CD4-positive, alpha-beta T cell (primary cell): ENCODE measurements at regions not wholly inside any gene's neighbourhood (a gene's known extent, or its start where the extent isn't known, plus 50 kb on each side); places are given as distances from the start of the nearest gene placed in this dataset.
"Not testable (repeated sequence)": the region's sequence is repeated elsewhere in the genome, so short reads cannot be mapped to it uniquely, and the experiment has no call there.

Experiments
- ATAC-seq: fragments of 200-7000 bp; cut with Tn5 transposase; one replicate; pipeline ENCODE4 v1.10.0; 2022; ENCODE audit warnings: mild to moderate bottlenecking; ENCODE audit not compliant: poor library complexity
- CTCF ChIA-PET: fragments of 350-600 bp; sonication (Branson Sonifier 250); formaldehyde crosslinking; loops from one replicate; lab custom pipeline; 2021; ENCODE audit warnings: antibody characterized with exemption, inconsistent platforms; lab: Charles Lee
- POLR2A ChIA-PET: fragments of 350-600 bp; sonication (Branson Sonifier 250); formaldehyde crosslinking; loops from one replicate; lab custom pipeline; 2021; ENCODE audit warnings: antibody characterized with exemption, inconsistent platforms; lab: Charles Lee
- DNase-seq, 14 experiments: peaks; one replicate each; pipeline ENCODE4 v3.0.0-alpha.2; 2013 to 2020; ENCODE audit warnings: mixed read lengths in 2 of 14
- H3K27ac ChIP-seq, 2 donors: one replicate each; pipeline versions ENCODE4 v1.5.1 to v1.7.0; 2013; ENCODE audit warnings: low read length in 2 of 2, low read depth in 1 of 2, mild to moderate bottlenecking in 1 of 2
- H3K27me3 ChIP-seq, 2 experiments: 1 replicate in 1 of 2; 2 replicates in 1 of 2; pipeline versions ENCODE4 v1.6.1 to v1.7.0; 2013; ENCODE audit warnings: low read length in 2 of 2, control low read depth in 1 of 2, mild to moderate bottlenecking in 1 of 2, moderate library complexity in 1 of 2; ENCODE audit not compliant: insufficient read depth in 2 of 2, control insufficient read depth in 1 of 2
- H3K36me3 ChIP-seq: one replicate; pipeline ENCODE4 v1.6.1; 2013; ENCODE audit warnings: low read length, control low read depth; ENCODE audit not compliant: insufficient read depth
- H3K4me1 ChIP-seq: one replicate; pipeline ENCODE4 v1.6.1; 2013; ENCODE audit warnings: low read length, control low read depth; ENCODE audit not compliant: insufficient read depth
- H3K4me3 ChIP-seq: one replicate; pipeline ENCODE4 v1.5.1; 2013; ENCODE audit warnings: mild to moderate bottlenecking, low read length, moderate library complexity
- H3K9me3 ChIP-seq, 2 experiments: 1 replicate in 1 of 2; 2 replicates in 1 of 2; pipeline versions ENCODE4 v1.6.1 to v1.7.0; 2013; ENCODE audit warnings: low read length in 2 of 2, mild to moderate bottlenecking in 2 of 2, control low read depth in 1 of 2, moderate library complexity in 1 of 2; ENCODE audit not compliant: control insufficient read depth in 1 of 2, insufficient read depth in 1 of 2
- H3K27ac Mint-ChIP-seq: one replicate; pipeline ENCODE4 v1.8.0; 2020; ENCODE audit warnings: mixed read lengths
- H3K27me3 Mint-ChIP-seq: one replicate; pipeline ENCODE4 v1.8.0; 2021; ENCODE audit warnings: mixed read lengths
- H3K36me3 Mint-ChIP-seq: one replicate; pipeline ENCODE4 v1.8.0; 2021; ENCODE audit warnings: low read depth, mixed read lengths
- H3K4me1 Mint-ChIP-seq: one replicate; pipeline ENCODE4 v1.8.0; 2021; ENCODE audit warnings: low read depth, mixed read lengths
- H3K4me3 Mint-ChIP-seq: one replicate; pipeline ENCODE4 v1.8.0; 2020; ENCODE audit warnings: mild to moderate bottlenecking, mixed read lengths
- H3K9me3 Mint-ChIP-seq: one replicate; pipeline ENCODE4 v1.8.0; 2020; ENCODE audit warnings: mixed read lengths
- intact Hi-C, 2 experiments: fragments of 100-400 bp; cut with DNase I in 1 of 2; cut with micrococcal nuclease in 1 of 2; formaldehyde crosslinking; loops; one replicate each; pipeline versions ENCODE4 v1.15.1 to v1.9.0; 2023 to 2025; cut with DNase I, micrococcal nuclease
- TF ChIP-seq, protein P1 (sequence below): fragments of 200-600 bp; IDR thresholded peaks from one replicate; pipeline ENCODE4 v1.8.0; 2022; ENCODE audit warnings: antibody characterized with exemption, mild to moderate bottlenecking

DNA sequence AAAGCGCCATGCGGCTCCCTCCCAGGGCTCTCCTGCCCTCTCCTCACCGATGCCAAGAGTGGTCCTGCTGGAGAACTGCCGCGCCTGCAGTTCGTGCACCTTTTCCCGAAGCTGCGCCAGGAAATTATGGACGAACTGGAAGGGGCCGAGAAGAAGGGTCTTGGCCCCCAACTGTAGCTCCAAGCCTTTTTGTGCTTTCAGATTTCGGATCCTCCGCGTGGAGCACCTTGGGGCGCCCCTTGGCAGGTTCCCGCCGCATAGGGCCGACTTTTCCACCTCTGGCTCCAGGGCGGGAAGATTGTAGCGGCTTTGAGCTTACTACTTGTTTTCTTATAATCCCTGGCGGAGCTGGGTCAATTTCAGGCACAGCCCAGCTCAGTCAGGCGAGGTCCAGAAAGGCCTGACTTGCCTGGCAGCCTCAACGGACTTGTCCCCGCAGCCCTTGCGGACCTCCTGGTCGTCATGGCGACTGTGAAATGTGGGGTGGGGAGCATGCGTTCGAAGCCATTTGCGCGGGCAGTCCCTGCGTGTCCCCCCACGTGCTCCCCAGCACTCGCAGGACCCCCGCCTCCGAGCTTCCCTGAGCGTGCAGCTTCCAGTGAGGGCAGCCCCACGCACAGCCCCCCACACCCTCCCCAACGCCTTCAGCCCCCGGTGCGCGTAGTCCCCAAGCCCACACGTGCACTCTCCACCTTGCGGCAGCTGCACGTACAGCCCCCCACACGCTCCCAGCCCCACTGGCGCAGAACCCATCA, 129.9 kb downstream of the KBTBD2 start:
- ATAC-seq (no peak), DNase-seq (peak in 1 of 14 experiments; percentile 8)
- H3K27me3 ChIP-seq = peaks cover 25 to 42% of the 10 kb centered on the region in 2 experiments
- peaks cover 3% of the 10 kb centered on the region for H3K4me1 ChIP-seq
- peaks cover 0 to 11% of the 10 kb centered on the region in 2 experiments for H3K9me3 ChIP-seq
- ChIA-PET POLR2A (no interaction called here), CTCF (no interaction called here)
- peaks cover 11% of the 10 kb centered on the region for H3K4me1 Mint-ChIP-seq
- H3K27ac Mint-ChIP-seq = no peak overlapping the region
- TF ChIP-seq, protein P1, sequence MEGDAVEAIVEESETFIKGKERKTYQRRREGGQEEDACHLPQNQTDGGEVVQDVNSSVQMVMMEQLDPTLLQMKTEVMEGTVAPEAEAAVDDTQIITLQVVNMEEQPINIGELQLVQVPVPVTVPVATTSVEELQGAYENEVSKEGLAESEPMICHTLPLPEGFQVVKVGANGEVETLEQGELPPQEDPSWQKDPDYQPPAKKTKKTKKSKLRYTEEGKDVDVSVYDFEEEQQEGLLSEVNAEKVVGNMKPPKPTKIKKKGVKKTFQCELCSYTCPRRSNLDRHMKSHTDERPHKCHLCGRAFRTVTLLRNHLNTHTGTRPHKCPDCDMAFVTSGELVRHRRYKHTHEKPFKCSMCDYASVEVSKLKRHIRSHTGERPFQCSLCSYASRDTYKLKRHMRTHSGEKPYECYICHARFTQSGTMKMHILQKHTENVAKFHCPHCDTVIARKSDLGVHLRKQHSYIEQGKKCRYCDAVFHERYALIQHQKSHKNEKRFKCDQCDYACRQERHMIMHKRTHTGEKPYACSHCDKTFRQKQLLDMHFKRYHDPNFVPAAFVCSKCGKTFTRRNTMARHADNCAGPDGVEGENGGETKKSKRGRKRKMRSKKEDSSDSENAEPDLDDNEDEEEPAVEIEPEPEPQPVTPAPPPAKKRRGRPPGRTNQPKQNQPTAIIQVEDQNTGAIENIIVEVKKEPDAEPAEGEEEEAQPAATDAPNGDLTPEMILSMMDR = no peak
- no peaks in the 10 kb centered on the region for H3K36me3 ChIP-seq
- intact Hi-C loops = loop anchor here (10.0 kb wide), 2 partner anchors 183 to 1133 kb away; no protein-coding TSS in a partner anchor
- H3K27ac ChIP-seq = no peak overlapping the region
- no peak overlapping the region for H3K4me3 Mint-ChIP-seq
- peaks cover 73% of the 10 kb centered on the region for H3K27me3 Mint-ChIP-seq
- no peak overlapping the region for H3K4me3 ChIP-seq
- no peaks in the 10 kb centered on the region for H3K9me3 Mint-ChIP-seq
- no peaks in the 10 kb centered on the region for H3K36me3 Mint-ChIP-seq

DNA sequence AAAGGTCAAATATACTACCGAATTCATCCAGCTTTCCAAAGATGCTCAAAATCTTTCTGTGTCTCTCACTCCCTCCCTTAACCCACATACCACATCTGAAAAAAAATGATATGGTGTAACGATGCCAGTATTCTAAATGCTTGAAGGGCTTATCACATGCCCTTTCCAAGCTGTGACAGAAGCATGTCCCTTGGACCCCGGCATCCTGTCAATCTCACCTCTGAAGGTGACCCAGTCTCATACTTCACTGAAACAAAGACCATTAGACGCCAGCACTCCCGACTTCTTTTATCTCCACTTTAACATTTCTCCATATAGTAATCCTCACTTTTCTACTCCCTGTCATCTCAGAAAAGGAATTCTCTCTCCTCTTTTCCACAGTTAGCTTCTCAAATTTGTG, 130.8 kb downstream of the KBTBD2 start:
- H3K4me3 Mint-ChIP-seq, H3K9me3 Mint-ChIP-seq, H3K36me3 ChIP-seq, H3K4me1 ChIP-seq, CTCF ChIA-PET, ATAC-seq, H3K27ac ChIP-seq, POLR2A ChIA-PET, H3K27ac Mint-ChIP-seq, DNase-seq, H3K4me3 ChIP-seq, H3K36me3 Mint-ChIP-seq: not testable (repeated sequence)
- Histone ChIP-seq H3K27me3 (peaks cover 25 to 42% of the 10 kb centered on the region in 2 experiments), H3K9me3 (peaks cover 0 to 11% of the 10 kb centered on the region in 2 experiments)
- peaks cover 67% of the 10 kb centered on the region for H3K27me3 Mint-ChIP-seq
- peaks cover 11% of the 10 kb centered on the region for H3K4me1 Mint-ChIP-seq
- intact Hi-C loops = loop anchor here (10.0 kb wide), 2 partner anchors 184 to 1134 kb away; no protein-coding TSS in a partner anchor

DNA sequence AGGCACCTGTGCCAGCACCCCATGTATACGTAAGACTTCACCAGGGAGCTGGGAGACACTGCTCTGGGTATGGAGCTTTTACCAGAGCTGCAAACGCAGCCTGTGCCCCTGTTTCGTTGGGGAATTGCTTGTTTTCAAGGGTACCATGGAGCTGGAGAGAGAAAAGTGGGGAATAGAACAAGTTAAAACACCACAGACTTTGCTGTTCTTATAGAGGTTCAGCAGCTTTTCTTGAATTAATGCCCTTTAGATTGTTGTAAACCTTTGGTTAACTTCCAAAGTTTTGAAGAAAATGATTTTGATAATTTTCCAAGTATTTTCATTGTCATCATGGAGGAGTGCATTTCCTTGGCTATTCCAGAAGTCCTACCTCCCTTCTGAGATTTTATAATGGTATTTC, 131.7 kb downstream of the KBTBD2 start:
- peaks cover 0 to 11% of the 10 kb centered on the region in 2 experiments for H3K9me3 ChIP-seq
- intact Hi-C loops = loop anchor here (10.0 kb wide), 2 partner anchors 185 to 1135 kb away; no protein-coding TSS in a partner anchor
- CTCF ChIA-PET = interaction anchor here (0.5 kb wide), 1 partner anchor 40 kb away, joined by 3 read pairs; no protein-coding TSS in a partner anchor
- Mint-ChIP-seq H3K27me3 (peaks cover 65% of the 10 kb centered on the region), H3K4me1 (peaks cover 11% of the 10 kb centered on the region)
- H3K27me3 ChIP-seq = peaks cover 25 to 37% of the 10 kb centered on the region in 2 experiments
- H3K36me3 ChIP-seq, H3K9me3 Mint-ChIP-seq, ATAC-seq, H3K27ac Mint-ChIP-seq, DNase-seq, POLR2A ChIA-PET, H3K36me3 Mint-ChIP-seq, H3K27ac ChIP-seq, H3K4me1 ChIP-seq, H3K4me3 ChIP-seq, H3K4me3 Mint-ChIP-seq: not testable (repeated sequence)

DNA sequence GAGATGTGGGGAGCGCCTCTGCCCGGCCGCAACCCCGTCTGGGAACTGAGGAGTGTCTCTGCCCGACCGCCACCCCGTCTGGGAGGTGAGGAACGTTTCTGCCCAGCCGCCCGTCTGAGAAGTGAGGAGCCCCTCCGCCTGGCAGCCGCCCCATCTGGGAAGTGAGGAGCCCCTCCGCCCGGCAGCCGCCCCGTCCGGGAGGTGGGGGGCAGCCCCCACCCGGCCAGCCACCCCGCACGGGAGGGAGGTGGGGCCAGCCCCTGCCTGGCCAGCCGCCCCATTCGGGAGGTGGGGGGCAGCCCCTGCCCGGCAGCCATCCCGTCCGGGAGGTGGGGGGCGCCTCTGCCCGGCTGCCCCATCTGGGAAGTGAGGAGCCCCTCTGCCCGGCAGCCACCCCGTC, 137.7 kb downstream of the KBTBD2 start:
- H3K36me3 Mint-ChIP-seq, ATAC-seq, H3K27ac Mint-ChIP-seq, H3K36me3 ChIP-seq, H3K4me1 ChIP-seq, H3K27me3 ChIP-seq, H3K27ac ChIP-seq, H3K4me3 ChIP-seq, H3K9me3 Mint-ChIP-seq, H3K9me3 ChIP-seq, CTCF ChIA-PET, POLR2A ChIA-PET, intact Hi-C loops, DNase-seq, H3K4me3 Mint-ChIP-seq, H3K4me1 Mint-ChIP-seq: not testable (repeated sequence)
- peaks cover 12% of the 10 kb centered on the region for H3K27me3 Mint-ChIP-seq

DNA sequence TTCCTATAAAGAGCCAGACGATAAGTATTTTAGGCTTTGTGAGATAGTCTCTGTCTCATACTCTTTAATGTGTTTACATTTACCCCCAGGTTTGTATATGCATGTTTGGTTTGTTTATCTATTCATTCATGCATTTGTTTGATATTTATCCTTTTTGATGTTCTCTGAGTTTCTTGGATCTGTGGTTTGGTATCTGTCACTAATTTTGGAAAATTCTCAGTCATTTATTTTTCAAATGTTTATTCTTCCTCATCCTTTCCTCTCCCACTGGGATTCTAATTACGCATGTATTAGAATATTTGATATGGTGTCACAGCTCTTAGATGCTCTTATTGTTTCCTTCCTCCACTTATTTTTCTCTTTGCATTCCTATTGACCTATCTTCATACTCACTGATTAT, 143.2 kb downstream of the KBTBD2 start:
- H3K9me3 ChIP-seq, H3K27ac Mint-ChIP-seq, ATAC-seq, H3K36me3 ChIP-seq, POLR2A ChIA-PET, intact Hi-C loops, H3K9me3 Mint-ChIP-seq, H3K27ac ChIP-seq, DNase-seq, H3K4me3 Mint-ChIP-seq, H3K4me1 Mint-ChIP-seq, H3K27me3 ChIP-seq, H3K4me3 ChIP-seq, CTCF ChIA-PET, H3K36me3 Mint-ChIP-seq, H3K27me3 Mint-ChIP-seq, H3K4me1 ChIP-seq: not testable (repeated sequence)

DNA sequence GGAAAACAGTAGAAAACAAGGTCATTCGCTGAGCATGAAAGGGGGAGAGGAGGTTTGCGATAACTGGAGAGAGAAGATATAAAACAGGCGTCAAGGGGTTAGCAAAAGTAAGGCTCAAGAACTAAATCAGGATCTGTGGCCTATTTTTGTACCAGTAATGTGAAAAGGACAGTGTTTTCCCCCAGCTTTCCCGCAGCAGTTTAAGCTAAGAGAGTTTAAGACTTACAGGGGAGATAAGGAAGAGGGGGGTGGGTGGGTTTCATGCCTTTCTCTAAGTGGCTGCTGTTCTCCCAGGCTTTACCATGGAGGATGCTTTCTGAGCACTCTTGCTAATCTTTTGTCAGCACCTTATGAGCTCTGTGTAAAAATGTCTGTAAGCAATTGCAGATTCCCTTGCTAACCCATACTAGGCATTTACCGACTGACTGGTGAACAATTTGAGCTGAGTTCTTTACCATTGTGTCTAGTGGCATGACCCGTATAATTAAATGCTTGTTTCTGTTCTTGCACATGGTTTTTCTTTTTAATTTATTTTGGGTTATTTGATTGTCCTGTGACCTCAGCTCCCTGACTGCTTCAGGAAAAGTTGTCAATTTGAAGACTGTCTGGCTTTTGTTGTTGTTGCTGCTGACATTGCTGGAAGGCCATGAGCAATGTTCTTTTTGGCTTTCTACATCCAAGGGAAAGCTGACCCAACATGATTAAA, 144.0 kb downstream of the KBTBD2 start:
- DNase-seq, ATAC-seq, H3K27me3 Mint-ChIP-seq, H3K27ac ChIP-seq, H3K9me3 ChIP-seq, H3K27me3 ChIP-seq, intact Hi-C loops, CTCF ChIA-PET, H3K9me3 Mint-ChIP-seq, H3K4me3 ChIP-seq, H3K4me1 Mint-ChIP-seq, H3K27ac Mint-ChIP-seq, H3K4me1 ChIP-seq, H3K36me3 ChIP-seq, POLR2A ChIA-PET, H3K4me3 Mint-ChIP-seq, H3K36me3 Mint-ChIP-seq: not testable (repeated sequence)
